Inflammatory macrophage treated with lipopolysaccharide for 1 hour (primary cell): ENCODE measurements at regions not wholly inside any gene's neighbourhood (a gene's known extent, or its start where the extent isn't known, plus 50 kb on each side); places are given as distances from the start of the nearest gene placed in this dataset.

Experiments used
- DNase-seq, 2 donors: peaks; one replicate each; pipeline ENCODE4 v3.0.0-alpha.2; 2020 to 2022

DNA sequence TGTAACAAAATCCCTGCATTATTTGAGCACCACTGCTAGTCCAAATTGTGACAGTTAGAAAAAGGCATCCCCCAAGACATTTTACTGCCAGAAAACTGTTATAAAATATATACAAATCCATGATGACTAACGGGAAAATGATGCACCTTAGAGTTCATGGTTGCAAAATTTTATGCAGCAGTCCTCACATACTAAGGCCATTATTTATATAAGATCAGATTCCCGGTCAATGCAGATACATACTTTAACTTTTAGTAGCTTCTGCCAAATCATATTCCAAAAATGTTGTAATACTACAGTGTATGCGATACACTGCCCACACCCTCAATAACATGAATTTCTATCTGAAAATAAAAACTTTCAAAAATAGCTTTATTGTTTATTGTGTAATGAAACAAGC, 239.9 kb upstream of the ZNF32 start:
- DNase-seq: no peak

DNA sequence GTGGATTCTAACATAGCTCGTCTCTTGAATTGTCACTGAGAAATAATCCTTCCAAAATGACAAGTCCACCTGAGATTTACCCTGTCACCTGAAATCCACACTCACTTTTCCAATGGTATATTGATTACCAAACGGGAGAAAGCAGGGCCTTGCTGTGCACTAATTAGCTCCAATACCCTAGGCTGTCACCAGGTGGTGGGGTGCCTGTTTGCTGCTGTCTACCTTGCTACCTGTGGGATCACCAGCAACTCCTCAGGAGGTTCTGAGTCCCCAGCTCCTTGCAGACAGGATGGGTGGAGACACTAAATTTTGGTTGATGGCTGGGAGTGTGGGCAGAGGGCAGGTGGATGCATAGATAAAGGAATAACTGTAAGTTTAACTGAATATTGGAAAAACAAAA, 237.2 kb upstream of the ZNF32 start:
- no peak for DNase-seq

DNA sequence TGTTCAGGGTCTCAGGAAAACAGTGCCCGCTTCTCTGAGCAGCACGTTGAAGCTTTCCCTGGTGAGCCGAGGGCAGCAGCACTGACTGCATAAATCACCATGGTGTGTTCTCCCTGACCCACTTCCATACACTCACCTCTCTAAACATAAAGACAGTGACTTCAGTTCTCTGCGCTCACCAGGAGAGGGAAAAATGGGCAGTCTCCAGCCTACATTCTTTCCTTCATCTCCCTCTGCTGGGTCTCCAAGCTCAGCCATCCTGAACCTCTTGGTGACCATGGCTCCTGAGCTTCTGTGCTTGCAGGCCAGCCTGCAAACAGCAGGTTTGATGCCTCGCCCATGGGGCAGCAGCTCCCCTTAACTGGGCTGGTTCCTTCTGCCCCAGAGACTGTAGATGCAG, 236.6 kb upstream of the ZNF32 start:
- DNase-seq: no peak

DNA sequence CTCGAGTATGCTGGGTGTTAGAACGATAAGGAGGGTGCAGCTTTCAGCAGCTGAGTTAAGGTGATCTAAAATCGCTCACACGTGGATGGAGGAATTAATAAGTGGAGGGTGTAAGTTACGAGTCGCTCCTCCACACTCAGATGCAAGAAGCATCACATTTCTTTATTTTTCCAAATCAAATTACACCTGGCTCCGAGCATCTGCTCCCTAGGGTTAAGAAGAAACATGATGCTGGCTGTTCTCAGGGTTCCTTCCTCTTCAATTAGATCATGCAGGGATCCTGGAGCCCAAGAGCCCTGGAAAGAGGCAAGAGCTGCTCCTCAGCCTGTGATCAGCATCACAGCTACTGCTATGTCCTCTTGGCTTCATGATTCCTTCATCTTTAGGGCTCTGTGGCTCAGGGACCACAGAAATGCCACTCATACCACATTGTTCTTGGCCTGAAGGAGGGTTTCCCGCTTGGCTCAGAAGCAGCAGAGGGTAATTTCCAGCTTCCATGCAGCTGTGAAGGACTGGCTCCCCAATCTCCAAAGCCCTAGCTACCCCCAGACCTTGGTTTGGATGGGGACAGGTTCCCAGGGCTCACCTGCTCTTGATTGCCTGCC, 235.9 kb upstream of the ZNF32 start:
- DNase-seq: no peak

DNA sequence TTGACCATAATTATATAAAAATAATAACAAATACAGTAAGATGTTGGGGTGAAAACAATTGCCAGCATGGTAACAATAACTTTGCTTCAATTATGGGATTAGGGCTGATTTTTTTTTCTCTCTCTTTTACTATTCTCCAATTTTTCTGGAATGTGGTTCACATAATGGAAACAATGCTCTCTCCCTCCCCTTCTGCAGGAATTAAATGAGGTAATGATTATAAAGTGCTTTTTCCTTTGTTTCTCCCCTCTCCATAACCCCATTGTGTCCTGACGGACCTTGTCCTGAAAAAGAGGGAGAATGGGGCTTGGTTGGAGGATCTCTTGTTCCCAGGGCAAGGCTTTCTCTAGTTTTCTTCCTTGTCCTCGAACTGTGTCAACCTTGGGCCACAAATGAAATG, 234.0 kb upstream of the ZNF32 start:
- DNase-seq: no peak

DNA sequence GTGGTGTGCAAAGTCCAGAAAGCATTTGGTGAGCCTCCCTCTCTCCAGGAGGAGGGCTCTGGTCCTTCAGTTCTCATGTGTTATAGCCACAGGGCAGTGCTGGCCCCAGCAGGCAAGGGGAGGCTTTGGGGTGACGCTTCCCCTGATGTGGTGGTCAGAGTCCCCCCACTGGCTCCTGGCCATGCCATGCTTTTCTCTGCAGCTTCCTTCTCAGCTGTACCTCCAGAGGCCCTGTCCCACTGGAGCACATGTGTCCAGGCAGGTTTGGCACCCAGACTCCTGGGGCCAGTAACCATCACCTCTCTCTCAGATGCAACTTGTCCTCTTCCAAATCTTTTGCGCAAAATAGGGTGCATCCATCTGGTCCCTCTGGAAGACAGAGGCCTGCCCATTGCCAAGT, 233.0 kb upstream of the ZNF32 start:
- no peak for DNase-seq

DNA sequence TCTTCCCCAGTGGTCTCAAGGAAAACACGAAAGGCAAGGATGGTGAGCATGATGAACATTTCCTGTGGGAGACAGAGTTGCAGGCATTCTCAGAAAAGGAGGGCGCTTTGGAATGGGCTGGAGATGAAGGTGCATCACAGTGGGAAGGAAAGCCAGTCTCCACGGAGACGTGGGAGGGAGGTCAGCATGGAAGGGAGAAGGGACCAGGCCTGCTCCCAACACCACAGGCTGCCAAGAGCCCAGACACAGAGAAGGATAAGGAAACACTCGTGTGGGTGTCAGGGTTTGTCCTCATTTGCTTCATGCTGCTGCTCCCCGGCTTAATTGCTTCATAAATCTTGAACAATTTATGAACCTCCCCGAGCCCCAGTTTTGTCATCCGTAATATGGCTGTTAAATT, 231.5 kb upstream of the ZNF32 start:
- DNase-seq: no peak

DNA sequence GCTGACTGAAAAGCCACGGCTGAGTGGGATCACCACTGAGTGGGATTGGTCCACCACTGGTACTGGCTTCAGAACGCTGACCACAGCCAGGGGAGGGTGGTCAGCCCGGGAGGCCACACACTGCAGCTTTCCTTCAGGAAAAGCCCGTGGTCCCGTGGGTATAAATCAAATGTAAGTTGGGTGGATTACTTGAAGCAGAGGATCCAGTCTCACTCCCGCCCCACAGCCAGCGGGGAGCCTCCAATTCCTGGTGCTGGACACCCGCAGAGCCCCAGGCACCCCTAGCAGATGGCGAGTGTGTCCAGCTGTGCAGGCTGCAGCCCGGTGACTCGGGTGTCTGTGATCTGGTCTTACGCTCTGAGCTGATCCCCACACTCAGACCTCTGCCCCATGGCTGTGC, 231.1 kb upstream of the ZNF32 start:
- no peak for DNase-seq

DNA sequence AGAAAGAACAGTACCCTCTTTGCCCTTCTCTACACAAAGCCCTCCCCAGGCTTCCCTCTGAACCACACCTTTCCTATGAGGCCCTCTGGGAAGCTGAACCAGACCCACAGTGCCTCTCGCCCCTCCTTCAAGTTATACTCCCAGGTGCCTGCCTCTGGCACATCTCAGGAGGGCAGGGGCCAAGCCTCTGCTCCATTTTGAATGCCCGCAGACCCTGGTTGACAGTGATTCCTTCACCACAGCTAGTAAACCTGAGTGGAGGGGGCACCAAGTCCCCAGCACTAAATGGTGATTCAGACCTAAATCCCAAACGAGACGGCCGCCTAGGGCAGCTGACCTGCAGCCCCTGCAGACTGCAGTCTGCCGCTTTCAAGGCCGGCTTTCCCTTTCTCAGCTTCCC, 230.5 kb upstream of the ZNF32 start:
- no peak for DNase-seq

DNA sequence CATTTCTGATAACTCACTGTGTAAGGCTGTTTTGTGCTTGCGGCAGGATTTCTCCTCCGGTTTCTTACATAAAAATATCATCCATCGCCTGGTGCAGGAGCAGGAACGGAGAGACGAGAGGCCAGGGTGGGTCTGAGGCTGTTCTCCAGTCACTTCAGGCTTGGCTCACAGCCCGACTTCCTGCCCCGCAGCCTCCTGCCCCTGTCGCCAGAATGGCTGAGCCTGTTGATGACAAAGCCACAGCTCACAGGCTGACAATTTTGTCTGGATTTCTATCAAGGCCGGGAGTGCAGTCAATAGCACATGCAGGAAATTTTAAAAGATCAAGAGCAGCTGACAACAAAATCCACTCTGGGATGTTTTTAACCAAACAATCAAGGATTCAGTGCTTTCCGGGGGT, 229.7 kb upstream of the ZNF32 start:
- no peak for DNase-seq

DNA sequence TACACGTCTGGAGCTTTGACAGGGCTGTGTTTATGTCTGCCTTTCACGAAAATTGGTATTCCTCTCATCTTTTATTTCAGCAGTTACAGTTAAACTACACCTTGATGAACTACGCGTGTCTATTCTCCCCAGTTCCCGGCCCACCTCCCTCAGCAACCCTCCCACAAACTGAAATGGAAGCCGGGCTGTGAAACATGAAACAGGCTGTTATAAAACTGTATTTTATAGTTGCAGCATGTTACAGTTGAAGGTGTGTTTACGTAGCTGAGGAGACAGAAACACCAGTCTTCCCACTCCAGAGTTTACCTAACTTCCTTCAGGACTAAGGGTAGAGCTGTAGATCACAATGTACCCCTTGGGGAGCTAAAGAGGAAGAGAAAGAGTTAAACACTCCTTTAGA, 228.3 kb upstream of the ZNF32 start:
- DNase-seq: no peak

DNA sequence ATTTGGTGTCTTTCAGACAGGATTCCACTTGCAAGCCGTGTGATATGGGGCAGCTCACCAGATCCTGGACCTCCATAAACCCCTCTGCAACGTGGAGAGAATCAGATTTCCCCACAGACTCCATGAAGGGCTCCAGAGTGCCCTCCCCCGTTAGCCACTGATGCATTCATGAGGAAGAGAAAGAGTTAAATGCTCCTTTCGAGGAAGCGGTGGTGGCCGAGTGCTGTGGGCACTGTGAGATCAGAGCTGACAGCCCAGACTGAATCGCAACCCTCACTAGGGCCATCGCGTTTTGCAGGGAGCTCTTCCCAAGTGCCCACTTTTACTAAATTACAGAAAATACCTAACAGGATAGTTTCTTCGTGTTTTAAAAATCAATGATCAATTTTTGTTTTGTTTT, 226.3 kb upstream of the ZNF32 start:
- no peak for DNase-seq

DNA sequence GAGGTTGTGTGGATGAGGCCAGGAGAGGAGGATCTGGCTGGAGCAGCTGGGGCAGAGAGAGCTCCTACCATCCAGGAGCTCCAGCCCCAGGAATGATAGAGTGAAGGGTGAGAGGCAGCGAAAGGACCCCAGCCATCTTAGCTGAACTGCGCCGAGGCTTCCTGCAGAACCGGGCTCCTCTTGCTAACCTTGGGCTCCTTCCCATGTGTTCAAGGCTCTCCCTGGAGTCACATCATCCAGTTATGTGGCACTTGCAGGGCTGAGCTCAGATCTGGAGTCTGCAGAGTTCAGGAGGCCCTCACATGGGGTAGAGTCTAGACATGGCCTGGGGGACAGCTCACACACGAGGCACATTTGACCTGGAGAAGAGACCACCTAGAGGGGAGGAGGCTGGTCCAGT, 225.0 kb upstream of the ZNF32 start:
- no peak for DNase-seq

DNA sequence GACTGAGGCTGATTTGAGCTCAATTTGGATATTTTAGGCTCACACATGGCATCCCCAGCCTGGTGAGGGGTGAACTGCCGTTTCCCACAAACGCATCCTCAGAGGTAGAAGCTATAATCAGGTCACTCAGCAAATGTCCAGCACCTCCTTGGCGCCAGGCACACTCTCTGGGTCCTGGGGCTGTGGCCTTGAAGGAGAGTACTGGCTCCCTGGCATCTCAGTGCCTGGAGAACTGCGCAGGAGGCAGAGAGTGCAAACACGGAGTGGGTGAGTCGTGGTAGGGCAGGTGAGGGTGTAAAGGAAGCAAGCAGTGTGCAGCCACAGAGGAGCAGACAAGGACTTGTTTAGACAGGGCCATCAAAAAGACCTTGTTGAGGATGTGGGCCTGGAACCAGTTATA, 224.0 kb upstream of the ZNF32 start:
- no peak for DNase-seq

DNA sequence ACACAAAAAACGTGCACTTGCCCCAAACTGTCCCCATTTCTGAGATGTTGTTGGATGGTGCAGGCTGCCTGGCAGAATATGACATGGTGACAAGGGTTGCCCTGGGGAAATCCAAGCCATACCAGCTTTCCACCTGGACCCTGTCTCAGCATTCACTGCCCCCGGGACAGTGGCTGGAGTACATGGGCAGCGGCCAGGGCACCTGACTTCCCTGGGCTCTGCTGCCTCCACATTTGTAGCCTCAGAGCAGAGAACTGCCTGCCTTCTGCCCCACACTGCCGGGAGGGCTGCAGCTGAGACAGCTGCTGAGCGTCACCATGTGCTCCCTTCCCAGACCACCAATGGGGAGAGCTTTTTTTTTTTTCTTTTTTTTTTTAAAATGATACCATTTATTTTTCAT, 222.9 kb upstream of the ZNF32 start:
- no peak for DNase-seq

DNA sequence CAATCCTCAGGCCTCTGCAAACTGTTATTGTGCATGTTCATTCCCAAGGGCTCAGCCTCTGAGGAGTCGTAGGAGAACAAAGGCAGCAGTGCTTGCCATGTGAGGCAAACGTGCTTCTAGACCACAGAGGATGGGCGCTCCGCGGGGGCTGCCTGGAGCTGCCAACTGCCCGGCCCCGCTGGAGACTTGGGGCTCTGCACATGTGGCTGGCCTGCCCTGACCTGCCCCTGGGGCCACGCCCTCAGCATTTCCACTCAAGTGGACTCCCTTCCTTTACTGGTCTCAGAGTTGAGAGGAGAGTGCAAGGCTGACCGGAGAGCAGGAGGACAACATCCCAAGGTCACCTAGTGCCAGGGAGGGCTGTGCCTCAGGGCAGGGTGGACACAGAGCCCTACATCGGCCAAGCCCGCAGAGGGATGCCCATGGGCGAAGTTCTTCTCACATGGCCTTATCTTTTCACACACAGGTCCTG, 222.3 kb upstream of the ZNF32 start:
- no peak for DNase-seq

DNA sequence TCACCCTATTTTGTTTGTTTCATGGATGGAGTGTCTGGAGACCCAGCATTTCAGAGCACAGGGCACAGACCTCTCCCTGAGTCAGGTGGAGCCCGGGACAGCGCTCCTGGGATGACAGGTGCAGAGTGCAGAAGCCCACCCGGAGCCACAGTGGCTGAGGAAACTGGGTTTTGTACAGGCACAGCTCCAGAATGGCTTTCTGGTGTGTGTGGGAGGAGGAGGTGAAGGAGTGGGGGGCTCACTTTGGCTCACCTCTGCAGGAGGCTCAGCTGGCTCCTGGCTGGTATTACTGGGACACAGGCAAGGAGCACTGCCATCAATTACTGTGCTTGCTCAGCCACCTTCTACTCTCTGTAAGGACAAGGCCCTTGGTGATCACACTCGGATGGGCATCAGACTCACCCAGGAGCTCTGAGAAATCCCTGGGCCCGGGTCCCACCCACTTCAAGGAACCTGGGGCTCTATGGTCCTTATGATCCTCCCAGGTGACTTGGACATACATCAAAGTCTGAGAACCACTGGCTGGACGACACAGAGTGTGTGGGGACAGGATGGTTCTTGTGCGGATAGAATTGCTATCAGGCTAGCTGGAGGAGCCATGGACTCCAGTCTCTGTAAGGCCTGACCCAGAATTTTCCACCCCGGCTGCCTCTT, 221.1 kb upstream of the ZNF32 start:
- DNase-seq: no peak

DNA sequence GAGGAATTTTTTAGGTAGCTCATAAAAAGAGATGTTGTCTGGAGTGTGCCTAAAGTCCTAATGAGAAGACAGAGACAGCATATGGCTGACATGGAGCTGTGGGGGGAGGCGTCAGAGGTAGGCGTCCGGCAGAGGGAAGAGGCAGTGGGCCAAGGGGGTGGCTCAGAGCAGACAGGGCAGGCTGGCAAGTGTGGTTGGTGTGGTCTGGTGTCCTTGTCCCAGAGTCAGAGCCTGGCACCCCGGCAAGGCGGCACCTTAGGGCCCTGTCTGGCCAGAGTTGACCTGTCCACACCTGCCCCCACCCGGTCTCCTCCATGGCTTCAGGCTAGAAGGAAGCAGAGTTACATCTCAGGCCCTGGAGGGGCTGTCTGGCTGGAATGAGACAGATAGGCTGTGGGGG, 220.3 kb upstream of the ZNF32 start:
- no peak for DNase-seq

DNA sequence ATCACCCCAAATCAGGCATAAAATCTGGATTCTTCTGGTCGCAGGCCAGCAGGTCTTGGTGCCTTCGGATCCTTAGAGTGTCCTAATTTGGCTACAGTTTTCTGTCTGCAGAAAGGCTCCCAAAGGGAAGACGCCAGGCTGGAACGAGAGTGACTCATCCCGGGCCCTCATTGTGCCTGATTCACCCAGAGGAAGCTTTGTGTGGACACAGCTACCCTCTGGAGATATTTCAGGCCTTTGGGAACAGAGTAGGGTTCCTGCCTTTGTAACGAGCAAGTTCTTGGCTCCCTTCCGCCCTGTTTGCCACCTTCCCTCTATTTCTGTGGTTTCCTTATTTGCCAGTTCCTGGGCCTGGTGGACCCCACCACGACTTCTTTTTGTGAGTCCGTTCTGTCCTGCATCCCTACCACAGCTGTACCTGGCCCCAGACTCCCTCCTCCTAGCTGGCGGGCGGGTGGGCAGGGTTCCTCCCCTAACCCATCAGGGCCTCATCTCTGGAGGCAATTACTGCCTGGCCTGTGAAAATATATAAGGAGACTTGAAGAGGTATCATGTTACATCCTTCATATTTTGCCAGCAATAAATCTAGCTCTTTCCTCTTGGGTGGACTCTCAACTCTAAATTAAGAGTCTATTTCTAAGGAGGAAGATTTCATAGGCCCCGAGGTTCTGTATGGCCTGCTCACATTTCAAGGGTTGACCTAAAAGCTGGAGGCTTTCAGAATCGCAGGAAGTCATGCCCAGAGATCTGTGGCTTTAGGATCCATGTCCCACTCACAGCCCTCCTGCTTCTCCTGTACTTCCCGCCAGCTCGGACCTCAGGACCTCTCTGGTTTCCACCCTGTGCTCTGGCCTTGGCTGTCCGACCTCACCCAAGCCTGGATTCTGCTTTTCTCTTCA, 219.2 kb upstream of the ZNF32 start:
- DNase-seq: no peak

DNA sequence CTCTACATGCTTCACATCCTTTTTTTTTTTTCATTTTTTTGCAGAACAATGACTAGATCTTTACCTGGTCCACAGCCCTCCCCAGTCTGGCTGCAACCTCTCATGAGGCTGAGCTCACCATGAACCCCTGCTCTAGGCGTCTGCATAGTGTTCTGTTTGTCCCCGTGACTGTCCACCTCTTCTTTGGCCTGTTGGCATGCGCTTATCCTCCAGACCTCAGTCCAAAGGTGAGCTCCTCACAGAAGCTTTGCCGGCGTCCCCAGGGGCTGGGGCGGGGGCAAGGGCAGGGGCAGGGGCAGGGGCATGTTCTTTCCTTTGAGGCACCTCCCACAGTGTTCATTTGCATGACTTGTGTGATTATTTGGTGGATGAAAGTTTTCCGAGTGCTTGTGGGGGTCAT, 218.4 kb upstream of the ZNF32 start:
- no peak for DNase-seq

DNA sequence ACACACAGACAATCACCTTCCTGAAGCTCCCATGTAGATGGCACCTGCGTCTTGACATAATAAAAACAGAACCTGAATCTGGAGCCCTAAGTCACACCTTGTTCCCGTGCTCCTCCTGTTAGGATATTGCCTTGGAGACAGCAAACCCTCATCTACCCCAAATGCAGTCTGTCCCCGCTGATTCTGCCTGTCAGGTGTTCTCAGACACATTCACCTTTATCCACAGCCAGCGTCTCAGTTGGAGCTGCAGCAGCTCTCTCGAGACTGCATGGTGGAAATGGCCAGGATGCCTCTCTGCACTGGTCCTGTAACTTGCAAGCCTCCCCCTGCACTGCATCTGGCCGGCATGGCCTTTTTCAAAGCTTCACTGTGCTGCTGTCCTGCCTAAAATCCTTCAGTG, 218.0 kb upstream of the ZNF32 start:
- DNase-seq: no peak

DNA sequence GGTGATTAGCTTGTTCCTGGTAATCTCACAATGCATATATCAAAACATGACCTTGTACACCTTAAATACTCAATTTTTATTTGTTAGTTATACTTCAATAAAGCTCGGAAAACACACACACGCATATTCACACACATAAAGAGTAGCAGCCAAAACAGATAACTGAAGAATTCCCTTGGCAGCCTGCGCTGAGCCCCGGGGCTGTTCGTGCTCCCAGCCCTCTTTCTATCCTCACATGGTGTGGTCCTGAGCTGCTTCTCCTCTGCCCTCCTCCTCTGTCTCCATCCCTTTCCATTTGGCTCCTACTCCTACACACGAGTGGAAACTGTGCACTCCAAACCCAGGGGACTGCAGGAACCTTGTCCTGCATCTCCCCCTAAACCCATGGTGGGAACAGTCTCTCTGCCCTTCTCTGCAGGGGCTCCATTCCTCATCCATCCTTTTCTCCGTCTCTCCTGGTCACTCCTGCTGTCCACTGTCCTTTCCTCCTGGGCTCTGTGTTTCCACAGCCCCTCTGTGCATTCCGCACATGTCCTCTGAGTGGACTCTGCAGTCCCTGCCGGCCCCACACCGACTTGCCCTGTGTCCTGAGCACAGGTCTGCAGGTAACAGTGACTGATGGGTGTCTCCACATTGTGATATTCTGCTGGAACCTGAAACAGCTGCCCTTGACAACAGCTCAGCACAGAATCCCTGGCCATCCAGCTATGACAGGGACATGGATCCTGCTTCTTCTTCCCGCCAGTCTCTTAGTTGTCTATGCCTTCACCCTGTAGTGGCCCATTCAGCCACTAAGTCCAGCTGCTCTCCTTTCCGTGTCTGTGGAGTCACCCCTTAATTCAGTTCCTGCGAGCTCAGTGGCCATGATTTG, 216.8 kb upstream of the ZNF32 start:
- DNase-seq: no peak

DNA sequence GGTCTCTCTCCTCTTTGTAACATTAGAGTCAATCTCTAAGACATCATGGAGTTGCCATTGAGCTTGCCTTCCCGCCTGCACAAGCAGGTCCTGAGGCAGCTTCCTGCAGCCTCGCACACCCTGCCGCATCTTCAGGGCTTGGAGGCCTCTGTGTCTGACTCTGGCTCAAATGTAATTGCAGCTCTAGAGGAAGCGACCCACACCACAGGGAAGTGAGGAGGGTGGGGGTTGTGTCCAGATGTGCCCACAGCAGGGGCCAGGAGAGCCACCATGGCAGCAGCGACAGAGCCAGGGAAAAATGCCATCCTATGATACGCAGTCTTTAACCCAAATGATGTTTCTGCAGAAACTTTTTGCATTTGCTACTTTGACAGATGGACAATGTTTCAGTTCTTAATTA, 216.0 kb upstream of the ZNF32 start:
- DNase-seq: no peak
